Right atrium auricular region (tissue), 2 donors: ENCODE measurements at regions not wholly inside any gene's neighbourhood (a gene's known extent, or its start where the extent isn't known, plus 50 kb on each side); places are given as distances from the start of the nearest gene placed in this dataset.

Experiments
- DNase-seq: peaks from one replicate; pipeline ENCODE4 v3.0.0-alpha.2; 2019; ENCODE audit warnings: low spot score
- H3K27ac ChIP-seq, 2 donors: fragments of 200-600 bp; sonication (generic); 1 replicate in 1 of 2; 2 replicates in 1 of 2; pipeline ENCODE4 v1.5.1; 2016 to 2019
- H3K27me3 ChIP-seq, 2 donors: fragments of 200-600 bp; sonication (generic); one replicate each; pipeline versions ENCODE4 v1.5.1 to v1.6.0; 2017 to 2019
- H3K36me3 ChIP-seq: fragments of 200-600 bp; sonication (generic); one replicate; pipeline ENCODE4 v1.5.1; 2016
- H3K4me1 ChIP-seq, 2 donors: fragments of 200-600 bp; sonication (generic); one replicate each; pipeline versions ENCODE4 v1.5.1 to v1.6.0; 2017 to 2019
- H3K4me3 ChIP-seq, 2 donors: fragments of 200-600 bp; sonication (generic); 1 replicate in 1 of 2; 2 replicates in 1 of 2; pipeline ENCODE4 v1.5.1; 2017 to 2019; ENCODE audit warnings: mild to moderate bottlenecking in 1 of 2, moderate library complexity in 1 of 2
- H3K9me3 ChIP-seq, 2 donors: fragments of 200-600 bp; sonication (generic); one replicate each; pipeline ENCODE4 v1.5.1; 2019
- TF ChIP-seq, protein P1 (sequence below), 2 donors: fragments of 200-600 bp; sonication (generic); IDR thresholded peaks; one replicate each; pipeline ENCODE4 v1.5.1; 2019; ENCODE audit warnings: antibody characterized with exemption in 2 of 2

GRCh38 chr2:58606799-58607198 lies 365.7 kb upstream of the FANCL start:
- Histone ChIP-seq H3K27me3 (no peaks in the 10 kb centered on the region), H3K9me3 (no peaks in the 10 kb centered on the region), H3K27ac (no peak overlapping the region), H3K4me1 (no peaks in the 10 kb centered on the region), H3K36me3 (no peaks in the 10 kb centered on the region), H3K4me3 (no peak overlapping the region)
- DNase-seq, result no peak
- TF ChIP-seq, protein P1, sequence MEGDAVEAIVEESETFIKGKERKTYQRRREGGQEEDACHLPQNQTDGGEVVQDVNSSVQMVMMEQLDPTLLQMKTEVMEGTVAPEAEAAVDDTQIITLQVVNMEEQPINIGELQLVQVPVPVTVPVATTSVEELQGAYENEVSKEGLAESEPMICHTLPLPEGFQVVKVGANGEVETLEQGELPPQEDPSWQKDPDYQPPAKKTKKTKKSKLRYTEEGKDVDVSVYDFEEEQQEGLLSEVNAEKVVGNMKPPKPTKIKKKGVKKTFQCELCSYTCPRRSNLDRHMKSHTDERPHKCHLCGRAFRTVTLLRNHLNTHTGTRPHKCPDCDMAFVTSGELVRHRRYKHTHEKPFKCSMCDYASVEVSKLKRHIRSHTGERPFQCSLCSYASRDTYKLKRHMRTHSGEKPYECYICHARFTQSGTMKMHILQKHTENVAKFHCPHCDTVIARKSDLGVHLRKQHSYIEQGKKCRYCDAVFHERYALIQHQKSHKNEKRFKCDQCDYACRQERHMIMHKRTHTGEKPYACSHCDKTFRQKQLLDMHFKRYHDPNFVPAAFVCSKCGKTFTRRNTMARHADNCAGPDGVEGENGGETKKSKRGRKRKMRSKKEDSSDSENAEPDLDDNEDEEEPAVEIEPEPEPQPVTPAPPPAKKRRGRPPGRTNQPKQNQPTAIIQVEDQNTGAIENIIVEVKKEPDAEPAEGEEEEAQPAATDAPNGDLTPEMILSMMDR (IDR thresholded peaks at IDR 0.05), result no peak

GRCh38 chr2:58604096-58604495 lies 363.0 kb upstream of the FANCL start:
- Histone ChIP-seq H3K4me3 (no peak overlapping the region), H3K9me3 (no peaks in the 10 kb centered on the region), H3K27ac (no peak overlapping the region), H3K36me3 (no peaks in the 10 kb centered on the region), H3K27me3 (no peaks in the 10 kb centered on the region), H3K4me1 (no peaks in the 10 kb centered on the region)
- TF ChIP-seq, protein P1 (IDR thresholded peaks at IDR 0.05), result no peak
- no peak for DNase-seq

GRCh38 chr2:58601017-58601416 lies 359.9 kb upstream of the FANCL start:
- H3K36me3 ChIP-seq, result no peaks in the 10 kb centered on the region
- H3K9me3 ChIP-seq, result no peaks in the 10 kb centered on the region
- TF ChIP-seq, protein P1 (IDR thresholded peaks at IDR 0.05), result no peak
- no peaks in the 10 kb centered on the region for H3K4me1 ChIP-seq
- DNase-seq, result no peak
- H3K27me3 ChIP-seq, result no peaks in the 10 kb centered on the region
- no peak overlapping the region for H3K27ac ChIP-seq
- H3K4me3 ChIP-seq, result no peak overlapping the region

DNA sequence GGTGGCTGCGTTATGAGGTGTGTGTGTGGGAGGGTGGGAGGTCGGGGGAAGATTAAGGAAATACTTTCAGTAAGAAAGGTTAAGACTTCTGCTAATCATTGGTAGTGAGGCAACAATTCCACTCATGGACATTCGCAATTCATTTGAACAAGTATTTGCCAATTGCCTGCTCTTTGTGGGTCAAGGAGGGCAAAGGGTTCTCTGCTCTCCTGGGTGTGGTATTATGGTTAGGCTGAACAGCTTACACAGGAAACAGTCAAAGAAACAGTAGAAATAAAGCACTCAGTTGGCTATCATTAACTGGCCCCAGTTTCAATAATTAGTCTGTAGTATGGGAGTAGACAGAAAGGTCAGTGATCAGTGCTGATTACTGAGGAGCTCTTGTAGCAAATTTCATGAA lies 357.0 kb upstream of the FANCL start:
- TF ChIP-seq, protein P1 (IDR thresholded peaks at IDR 0.05), result no peak
- DNase-seq, result no peak
- no peaks in the 10 kb centered on the region for H3K9me3 ChIP-seq

DNA sequence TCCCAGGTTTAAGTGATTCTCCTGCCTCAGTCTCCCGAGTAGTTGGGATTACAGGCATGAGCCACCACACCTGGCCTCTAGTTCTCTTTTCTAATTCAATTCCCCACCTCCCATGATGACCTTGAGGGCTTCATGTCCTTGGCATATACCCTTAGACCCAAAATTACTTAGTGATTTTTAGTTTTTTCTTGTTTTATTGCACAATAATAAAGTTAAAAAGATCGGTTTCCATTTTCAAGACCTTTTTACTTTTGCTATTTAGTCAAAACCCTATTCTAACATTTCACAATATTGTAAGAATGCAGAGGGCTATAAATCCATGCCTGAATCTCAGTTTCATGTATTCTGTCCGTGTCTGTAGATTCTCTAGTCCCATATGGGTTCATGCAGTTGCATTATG lies 354.6 kb upstream of the FANCL start:
- Histone ChIP-seq H3K27ac (no peak overlapping the region), H3K9me3 (no peaks in the 10 kb centered on the region), H3K27me3 (no peaks in the 10 kb centered on the region), H3K4me1 (no peaks in the 10 kb centered on the region), H3K36me3 (no peaks in the 10 kb centered on the region), H3K4me3 (no peak overlapping the region)
- TF ChIP-seq, protein P1 (IDR thresholded peaks at IDR 0.05), result no peak
- DNase-seq, result no peak

More for the DNA sequence above, 357.0 kb upstream of the FANCL start:
- Histone ChIP-seq H3K36me3 (no peaks in the 10 kb centered on the region), H3K4me1 (no peaks in the 10 kb centered on the region), H3K27ac (no peak overlapping the region), H3K4me3 (no peak overlapping the region), H3K27me3 (no peaks in the 10 kb centered on the region)

GRCh38 chr2:58594762-58595161 lies 353.6 kb upstream of the FANCL start:
- no peaks in the 10 kb centered on the region for H3K36me3 ChIP-seq
- no peak overlapping the region for H3K4me3 ChIP-seq
- H3K27me3 ChIP-seq, result no peaks in the 10 kb centered on the region
- no peak overlapping the region for H3K27ac ChIP-seq
- no peak for DNase-seq
- TF ChIP-seq, protein P1 (IDR thresholded peaks at IDR 0.05), result no peak
- no peaks in the 10 kb centered on the region for H3K9me3 ChIP-seq
- no peaks in the 10 kb centered on the region for H3K4me1 ChIP-seq
